RWPE2 (cell line): ENCODE measurements at regions not wholly inside any gene's neighbourhood (a gene's known extent, or its start where the extent isn't known, plus 50 kb on each side); places are given as distances from the start of the nearest gene placed in this dataset.
"Not testable (repeated sequence)": the region's sequence is repeated elsewhere in the genome, so short reads cannot be mapped to it uniquely, and the experiment has no call there.

ENCODE experiments used
- ATAC-seq: fragments of 200-7000 bp; cut with Tn5 transposase; 3 replicates; pipeline ENCODE4 v1.9.1; 2021; ENCODE audit warnings: low read depth
- DNase-seq: peaks from one replicate; pipeline ENCODE4 v3.0.0-alpha.2; 2020; ENCODE audit warnings: low spot score
- H3K27ac ChIP-seq: fragments of 450-650 bp; 2 replicates; pipeline ENCODE4 v1.5.1; 2017; ENCODE audit warnings: mild to moderate bottlenecking; ENCODE audit not compliant: poor library complexity, severe bottlenecking
- H3K27me3 ChIP-seq: fragments of 250-450 bp; sonication (Bioruptor Pico); 2 replicates; pipeline ENCODE4 v1.5.1; 2021; ENCODE audit warnings: mild to moderate bottlenecking, moderate library complexity; ENCODE audit not compliant: insufficient read depth, poor library complexity, severe bottlenecking
- H3K36me3 ChIP-seq: fragments of 250-450 bp; sonication (Bioruptor Pico); 2 replicates; pipeline ENCODE4 v1.5.1; 2020; ENCODE audit warnings: low read depth, mild to moderate bottlenecking, moderate library complexity
- H3K4me1 ChIP-seq: fragments of 250-450 bp; sonication (Bioruptor Pico); 2 replicates; pipeline ENCODE4 v1.5.1; 2021; ENCODE audit warnings: mild to moderate bottlenecking, moderate library complexity; ENCODE audit not compliant: insufficient read depth, poor library complexity, severe bottlenecking
- H3K4me3 ChIP-seq: fragments of 250-450 bp; sonication (Bioruptor Pico); 2 replicates; pipeline ENCODE4 v1.5.1; 2021; ENCODE audit warnings: mild to moderate bottlenecking, moderate library complexity; ENCODE audit not compliant: severe bottlenecking
- H3K9me3 ChIP-seq: fragments of 250-450 bp; sonication (Bioruptor Pico); 2 replicates; pipeline ENCODE4 v1.5.1; 2021; ENCODE audit warnings: mild to moderate bottlenecking, moderate library complexity; ENCODE audit not compliant: severe bottlenecking

GRCh38 chr16:32401211-32401610, 148.1 kb downstream of the TP53TG3D start:
- H3K9me3 ChIP-seq, ATAC-seq, H3K27ac ChIP-seq, H3K4me3 ChIP-seq, H3K4me1 ChIP-seq, H3K27me3 ChIP-seq, H3K36me3 ChIP-seq: not testable (repeated sequence)
- DNase-seq, result peak; percentile 25
